ENCODE measurements at regions not wholly inside any gene's neighbourhood (a gene's known extent, or its start where the extent isn't known, plus 50 kb on each side); places are given as distances from the start of the nearest gene placed in this dataset.

- TF ChIP-seq REST (IDR thresholded peaks at IDR 0.05; ENCODE audit: unreplicated experiment) (no peak), CREB1 (CRISPR knock-in tag; IDR thresholded peaks at IDR 0.05; ENCODE audit: low read depth) (no peak), CTCF (conservative IDR thresholded peaks at IDR 0.05; ENCODE audit: low read depth in 2 of 2) (no peak), ETS1 (IDR thresholded peaks at IDR 0.05) (no peak), EZH2 (IDR thresholded peaks at IDR 0.05; ENCODE audit: low read depth, unreplicated experiment) (no peak), EZH2phosphoT487 (IDR thresholded peaks at IDR 0.05; ENCODE audit: unreplicated experiment) (no peak), STAT1 (IDR thresholded peaks at IDR 0.05; ENCODE audit: unreplicated experiment) (no peak)
These were observed 98.1 kb upstream of the NECTIN1 start (continued) for GRCh38 chr11:119827113-119827512.

DNA sequence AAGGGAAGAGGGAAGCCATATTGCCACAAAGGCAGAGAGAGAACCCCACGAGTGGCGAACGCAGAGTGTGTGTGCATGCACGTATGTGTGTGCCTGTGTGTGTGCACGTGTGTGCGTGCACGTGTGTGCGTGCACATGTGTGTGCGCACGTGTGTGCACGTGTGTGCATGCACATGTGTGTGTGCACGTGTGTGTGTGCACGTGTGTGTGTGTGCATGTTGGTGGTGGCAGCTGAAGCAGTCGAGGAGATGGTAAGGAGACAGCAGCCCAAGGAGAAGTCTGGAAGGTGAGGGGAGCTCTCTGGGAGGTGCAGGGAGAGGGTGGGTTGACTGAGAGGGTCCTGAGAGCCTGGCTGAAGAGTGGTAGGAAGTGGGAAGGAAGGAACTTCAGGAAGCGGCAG, 94.1 kb upstream of the NECTIN1 start:
- H3K79me2 ChIP-seq (replicated peaks; ENCODE audit: insufficient read depth) = no peaks in the 10 kb centered on the region
- H3K9me3 Mint-ChIP-seq = peaks cover 9% of the 10 kb centered on the region
- ATAC-seq = no peak
- TF ChIP-seq, protein P1, sequence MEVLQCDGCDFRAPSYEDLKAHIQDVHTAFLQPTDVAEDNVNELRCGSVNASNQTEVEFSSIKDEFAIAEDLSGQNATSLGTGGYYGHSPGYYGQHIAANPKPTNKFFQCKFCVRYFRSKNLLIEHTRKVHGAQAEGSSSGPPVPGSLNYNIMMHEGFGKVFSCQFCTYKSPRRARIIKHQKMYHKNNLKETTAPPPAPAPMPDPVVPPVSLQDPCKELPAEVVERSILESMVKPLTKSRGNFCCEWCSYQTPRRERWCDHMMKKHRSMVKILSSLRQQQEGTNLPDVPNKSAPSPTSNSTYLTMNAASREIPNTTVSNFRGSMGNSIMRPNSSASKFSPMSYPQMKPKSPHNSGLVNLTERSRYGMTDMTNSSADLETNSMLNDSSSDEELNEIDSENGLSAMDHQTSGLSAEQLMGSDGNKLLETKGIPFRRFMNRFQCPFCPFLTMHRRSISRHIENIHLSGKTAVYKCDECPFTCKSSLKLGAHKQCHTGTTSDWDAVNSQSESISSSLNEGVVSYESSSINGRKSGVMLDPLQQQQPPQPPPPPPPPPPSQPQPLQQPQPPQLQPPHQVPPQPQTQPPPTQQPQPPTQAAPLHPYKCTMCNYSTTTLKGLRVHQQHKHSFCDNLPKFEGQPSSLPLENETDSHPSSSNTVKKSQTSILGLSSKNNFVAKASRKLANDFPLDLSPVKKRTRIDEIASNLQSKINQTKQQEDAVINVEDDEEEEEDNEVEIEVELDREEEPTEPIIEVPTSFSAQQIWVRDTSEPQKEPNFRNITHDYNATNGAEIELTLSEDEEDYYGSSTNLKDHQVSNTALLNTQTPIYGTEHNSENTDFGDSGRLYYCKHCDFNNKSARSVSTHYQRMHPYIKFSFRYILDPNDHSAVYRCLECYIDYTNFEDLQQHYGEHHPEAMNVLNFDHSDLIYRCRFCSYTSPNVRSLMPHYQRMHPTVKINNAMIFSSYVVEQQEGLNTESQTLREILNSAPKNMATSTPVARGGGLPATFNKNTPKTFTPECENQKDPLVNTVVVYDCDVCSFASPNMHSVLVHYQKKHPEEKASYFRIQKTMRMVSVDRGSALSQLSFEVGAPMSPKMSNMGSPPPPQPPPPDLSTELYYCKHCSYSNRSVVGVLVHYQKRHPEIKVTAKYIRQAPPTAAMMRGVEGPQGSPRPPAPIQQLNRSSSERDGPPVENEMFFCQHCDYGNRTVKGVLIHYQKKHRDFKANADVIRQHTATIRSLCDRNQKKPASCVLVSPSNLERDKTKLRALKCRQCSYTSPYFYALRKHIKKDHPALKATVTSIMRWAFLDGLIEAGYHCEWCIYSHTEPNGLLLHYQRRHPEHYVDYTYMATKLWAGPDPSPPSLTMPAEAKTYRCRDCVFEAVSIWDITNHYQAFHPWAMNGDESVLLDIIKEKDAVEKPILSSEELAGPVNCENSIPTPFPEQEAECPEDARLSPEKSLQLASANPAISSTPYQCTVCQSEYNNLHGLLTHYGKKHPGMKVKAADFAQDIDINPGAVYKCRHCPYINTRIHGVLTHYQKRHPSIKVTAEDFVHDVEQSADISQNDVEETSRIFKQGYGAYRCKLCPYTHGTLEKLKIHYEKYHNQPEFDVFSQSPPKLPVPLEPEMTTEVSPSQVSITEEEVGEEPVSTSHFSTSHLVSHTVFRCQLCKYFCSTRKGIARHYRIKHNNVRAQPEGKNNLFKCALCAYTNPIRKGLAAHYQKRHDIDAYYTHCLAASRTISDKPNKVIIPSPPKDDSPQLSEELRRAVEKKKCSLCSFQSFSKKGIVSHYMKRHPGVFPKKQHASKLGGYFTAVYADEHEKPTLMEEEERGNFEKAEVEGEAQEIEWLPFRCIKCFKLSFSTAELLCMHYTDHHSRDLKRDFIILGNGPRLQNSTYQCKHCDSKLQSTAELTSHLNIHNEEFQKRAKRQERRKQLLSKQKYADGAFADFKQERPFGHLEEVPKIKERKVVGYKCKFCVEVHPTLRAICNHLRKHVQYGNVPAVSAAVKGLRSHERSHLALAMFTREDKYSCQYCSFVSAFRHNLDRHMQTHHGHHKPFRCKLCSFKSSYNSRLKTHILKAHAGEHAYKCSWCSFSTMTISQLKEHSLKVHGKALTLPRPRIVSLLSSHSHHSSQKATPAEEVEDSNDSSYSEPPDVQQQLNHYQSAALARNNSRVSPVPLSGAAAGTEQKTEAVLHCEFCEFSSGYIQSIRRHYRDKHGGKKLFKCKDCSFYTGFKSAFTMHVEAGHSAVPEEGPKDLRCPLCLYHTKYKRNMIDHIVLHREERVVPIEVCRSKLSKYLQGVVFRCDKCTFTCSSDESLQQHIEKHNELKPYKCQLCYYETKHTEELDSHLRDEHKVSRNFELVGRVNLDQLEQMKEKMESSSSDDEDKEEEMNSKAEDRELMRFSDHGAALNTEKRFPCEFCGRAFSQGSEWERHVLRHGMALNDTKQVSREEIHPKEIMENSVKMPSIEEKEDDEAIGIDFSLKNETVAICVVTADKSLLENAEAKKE (CRISPR knock-in tag; IDR thresholded peaks at IDR 0.05) = no peak
- TF ChIP-seq ZNF114 (CRISPR knock-in tag; IDR thresholded peaks at IDR 0.05) (no peak), ZNF331 (CRISPR knock-in tag; IDR thresholded peaks at IDR 0.05; ENCODE audit: low read depth) (no peak), ETS1 (IDR thresholded peaks at IDR 0.05) (no peak)

More for the DNA sequence above, 94.1 kb upstream of the NECTIN1 start:
- H3K4me2 ChIP-seq = no peak overlapping the region
- no peak overlapping the region for H3K27ac ChIP-seq (ENCODE audit: low read depth)
- Mint-ChIP-seq H3K4me3 (no peak overlapping the region), H3K27me3 (ENCODE audit: insufficient read depth, low read depth, poor library complexity) (peaks cover 9% of the 10 kb centered on the region), H3K36me3 (ENCODE audit: low read depth) (peaks cover 3% of the 10 kb centered on the region; the same call in 2 of the 3 replicates), H3K4me1 (peaks cover 21% of the 10 kb centered on the region), H3K27ac (no peak overlapping the region)
- no peak for DNase-seq (ENCODE audit: low spot score)
- no peaks in the 10 kb centered on the region for H4K20me1 ChIP-seq (replicated peaks; ENCODE audit: insufficient read depth)
- peaks cover 25% of the 10 kb centered on the region for H3K4me1 ChIP-seq (ENCODE audit: insufficient read depth)
- no peaks in the 10 kb centered on the region for H3F3A ChIP-seq (replicated peaks; ENCODE audit: low read depth)
- H3K4me3 ChIP-seq = no peak overlapping the region
- H3K9me2 ChIP-seq (ENCODE audit: insufficient read depth) = peaks cover 4% of the 10 kb centered on the region; the same call in 1 of the 2 replicates
- no peaks in the 10 kb centered on the region for H3K27me3 ChIP-seq (ENCODE audit: insufficient read depth)
- no peaks in the 10 kb centered on the region for H3K36me3 ChIP-seq (ENCODE audit: insufficient read depth)
- H2AFZ ChIP-seq = no peak overlapping the region
